ENCODE measurements at regions not wholly inside any gene's neighbourhood (a gene's known extent, or its start where the extent isn't known, plus 50 kb on each side); places are given as distances from the start of the nearest gene placed in this dataset.

DNA sequence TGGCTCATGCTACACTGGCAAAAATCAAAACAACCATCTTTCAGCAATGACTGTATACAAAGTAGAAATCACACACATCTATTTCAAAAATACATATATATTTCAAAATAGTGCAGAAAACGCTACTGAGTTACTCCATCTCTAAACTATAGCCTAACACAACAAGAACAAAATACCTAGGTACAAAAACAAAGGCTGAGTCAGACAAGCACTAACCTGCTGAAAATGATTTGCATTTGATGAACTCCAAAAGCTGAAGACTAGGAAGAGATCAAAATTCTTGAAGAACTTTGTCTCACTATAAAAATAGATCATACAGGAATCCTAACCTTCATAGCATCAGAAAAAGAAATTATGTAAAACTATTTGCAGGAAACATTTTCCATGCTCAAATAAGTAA is 381.6 kb downstream of the EFNB2 start:
- no peak overlapping the region for H4K91ac ChIP-seq (replicated peaks; ENCODE audit: insufficient read length, low read length)
- TF ChIP-seq EP300 (IDR thresholded peaks at IDR 0.05; ENCODE audit: borderline replicate concordance in 1 of 2, low read depth in 2 of 2, low read length in 2 of 2) (no peak), CREB1 (IDR thresholded peaks at IDR 0.05) (no peak), SIN3A (conservative IDR thresholded peaks at IDR 0.05 in 1 of 2, IDR thresholded peaks at IDR 0.05 in 1 of 2; ENCODE audit: low read depth in 1 of 2, low read length in 2 of 2) (no peak), SUZ12 (IDR thresholded peaks at IDR 0.05; ENCODE audit: low read length) (no peak), GTF2F1 (IDR thresholded peaks at IDR 0.05; ENCODE audit: borderline replicate concordance, low read depth, low read length) (no peak), HDAC2 (IDR thresholded peaks at IDR 0.05; ENCODE audit: borderline replicate concordance in 1 of 2, low read depth in 2 of 2, low read length in 2 of 2) (no peak), RNF2 (IDR thresholded peaks at IDR 0.05; ENCODE audit: borderline replicate concordance, low read depth, low read length, missing control alignments, poor library complexity, severe bottlenecking) (no peak), BCL11A (IDR thresholded peaks at IDR 0.05; ENCODE audit: low read depth in 2 of 2, low read length in 2 of 2) (no peak)
- TF ChIP-seq, protein P1, sequence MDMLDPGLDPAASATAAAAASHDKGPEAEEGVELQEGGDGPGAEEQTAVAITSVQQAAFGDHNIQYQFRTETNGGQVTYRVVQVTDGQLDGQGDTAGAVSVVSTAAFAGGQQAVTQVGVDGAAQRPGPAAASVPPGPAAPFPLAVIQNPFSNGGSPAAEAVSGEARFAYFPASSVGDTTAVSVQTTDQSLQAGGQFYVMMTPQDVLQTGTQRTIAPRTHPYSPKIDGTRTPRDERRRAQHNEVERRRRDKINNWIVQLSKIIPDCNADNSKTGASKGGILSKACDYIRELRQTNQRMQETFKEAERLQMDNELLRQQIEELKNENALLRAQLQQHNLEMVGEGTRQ (IDR thresholded peaks at IDR 0.05; ENCODE audit: low read length) = no peak
- TF ChIP-seq, protein P2, sequence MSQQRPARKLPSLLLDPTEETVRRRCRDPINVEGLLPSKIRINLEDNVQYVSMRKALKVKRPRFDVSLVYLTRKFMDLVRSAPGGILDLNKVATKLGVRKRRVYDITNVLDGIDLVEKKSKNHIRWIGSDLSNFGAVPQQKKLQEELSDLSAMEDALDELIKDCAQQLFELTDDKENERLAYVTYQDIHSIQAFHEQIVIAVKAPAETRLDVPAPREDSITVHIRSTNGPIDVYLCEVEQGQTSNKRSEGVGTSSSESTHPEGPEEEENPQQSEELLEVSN (IDR thresholded peaks at IDR 0.05) = no peak
- H3K23ac ChIP-seq (ENCODE audit: insufficient read length) = no peak overlapping the region
- H3K36me3 ChIP-seq (ENCODE audit: control insufficient read depth in 2 of 4, insufficient read depth in 4 of 4, low read length in 3 of 4) = no peaks in the 10 kb centered on the region
- no peak overlapping the region for H4K8ac ChIP-seq (ENCODE audit: extremely low read depth, insufficient read depth, low read length)
- FAIRE-seq = no peak
- H4K5ac ChIP-seq (ENCODE audit: insufficient read length, low read depth, low read length) = no peak overlapping the region
- no peak overlapping the region for H3K14ac ChIP-seq (ENCODE audit: insufficient read length)
- no peak overlapping the region for H2AK5ac ChIP-seq (ENCODE audit: low read depth, low read length)
- no peak overlapping the region for H2BK12ac ChIP-seq (ENCODE audit: low read depth, low read length)
- no peaks in the 10 kb centered on the region for H3K79me2 ChIP-seq (ENCODE audit: control insufficient read depth in 1 of 2, insufficient read depth in 2 of 2, low read length in 2 of 2)
- H3K4me1 ChIP-seq (replicated peaks in 1 of 4; ENCODE audit: control insufficient read depth in 3 of 4, insufficient read depth in 4 of 4, low read length in 3 of 4) = peaks cover 0 to 9% (median 1%) of the 10 kb centered on the region in 4 experiments; a peak in 2 of 7 replicates
- H4K20me1 ChIP-seq (replicated peaks in 1 of 2; ENCODE audit: control insufficient read depth in 1 of 2, insufficient read depth in 2 of 2, low read length in 2 of 2) = no peaks in the 10 kb centered on the region
- no peak overlapping the region for H3K4me2 ChIP-seq (ENCODE audit: insufficient read depth in 1 of 2, low read depth in 2 of 2, low read length in 2 of 2)
- 95% methylated on average over 1 of the region's 1 CpG; no CpG with 5 or more reads in 1 of the 2 experiments for WGBS, 2 experiments (ENCODE audit: extremely low coverage in 1 of 2, insufficient coverage in 1 of 2, insufficient read length in 1 of 2, insufficient replicate concordance in 2 of 2, low coverage in 1 of 2, low lambda C conversion rate in 2 of 2, missing lambda C conversion rate in 1 of 2)
- no peak overlapping the region for H3K4ac ChIP-seq (replicated peaks; ENCODE audit: insufficient read length, low read depth, low read length)
- no peak overlapping the region for H2AFZ ChIP-seq (ENCODE audit: low read length)
- H2BK5ac ChIP-seq (ENCODE audit: low read depth, low read length) = no peak overlapping the region
- no peak overlapping the region for H3K9ac ChIP-seq (replicated peaks in 1 of 4; ENCODE audit: extremely low read depth in 1 of 4, low read depth in 3 of 4, low read length in 3 of 4)
- no peak overlapping the region for H2BK20ac ChIP-seq (ENCODE audit: low read length)
- H3K9me3 ChIP-seq (ENCODE audit: insufficient read depth in 2 of 2, low read depth in 1 of 2, low read length in 1 of 2) = no peaks in the 10 kb centered on the region
- no peak overlapping the region for H3K56ac ChIP-seq (replicated peaks; ENCODE audit: insufficient read length, low read depth, low read length)
- H3K23me2 ChIP-seq (ENCODE audit: low read depth, low read length) = no peaks in the 10 kb centered on the region
- DNase-seq (ENCODE audit: low read depth in 1 of 2, low spot score in 2 of 2) = no peak
- H2BK120ac ChIP-seq (replicated peaks; ENCODE audit: low read depth, low read length) = no peak overlapping the region
- no peaks in the 10 kb centered on the region for H3K27me3 ChIP-seq (replicated peaks in 1 of 4; ENCODE audit: control insufficient read depth in 3 of 4, extremely low read depth in 1 of 4, insufficient read depth in 3 of 4, low read length in 3 of 4)
- ChIA-PET POLR2A (ENCODE audit: partially characterized antibody) (interaction anchor here (1.4 kb wide), 1 partner anchor 10 kb away, joined by 6 read pairs; no protein-coding TSS in a partner anchor), CTCF (ENCODE audit: partially characterized antibody) (interaction anchor here (0.9 kb wide), 1 partner anchor 448 kb away, joined by 3 read pairs; no protein-coding TSS in a partner anchor)
- no peak overlapping the region for H3K18ac ChIP-seq (ENCODE audit: extremely low read depth, low read length)
- no peak overlapping the region for H3K4me3 ChIP-seq (ENCODE audit: extremely low read depth in 1 of 4, insufficient read depth in 2 of 4, low read depth in 3 of 4, low read length in 4 of 4)
- no peak overlapping the region for H2BK15ac ChIP-seq (ENCODE audit: low read length)
- no peaks in the 10 kb centered on the region for H3K79me1 ChIP-seq (ENCODE audit: low read depth, low read length)
- H3K27ac ChIP-seq (ENCODE audit: low read depth, low read length) = no peak overlapping the region
